ENCODE measurements at regions not wholly inside any gene's neighbourhood (a gene's known extent, or its start where the extent isn't known, plus 50 kb on each side); places are given as distances from the start of the nearest gene placed in this dataset.

DNA sequence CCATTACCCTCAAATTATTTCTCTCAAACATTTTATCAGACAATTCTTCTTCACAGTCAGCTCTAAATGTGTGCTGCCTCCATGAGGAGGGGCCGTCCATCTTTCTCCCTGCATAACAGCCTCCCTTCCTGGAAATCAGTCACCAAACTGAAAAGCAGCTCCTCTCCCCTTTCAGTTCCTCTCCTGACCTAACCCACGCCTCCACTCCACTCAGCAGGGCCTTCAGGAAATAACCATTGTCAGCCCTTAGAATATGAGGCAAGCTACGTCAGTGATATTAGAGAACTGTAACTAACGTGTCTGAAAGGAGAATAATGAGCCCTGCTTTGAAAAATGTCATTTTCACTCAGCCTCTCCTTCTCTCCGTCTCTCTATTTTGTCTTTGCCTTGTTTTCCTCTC lies 116.2 kb downstream of the OLFM4 start:
- no peak for DNase-seq (ENCODE audit: low read depth)

DNA sequence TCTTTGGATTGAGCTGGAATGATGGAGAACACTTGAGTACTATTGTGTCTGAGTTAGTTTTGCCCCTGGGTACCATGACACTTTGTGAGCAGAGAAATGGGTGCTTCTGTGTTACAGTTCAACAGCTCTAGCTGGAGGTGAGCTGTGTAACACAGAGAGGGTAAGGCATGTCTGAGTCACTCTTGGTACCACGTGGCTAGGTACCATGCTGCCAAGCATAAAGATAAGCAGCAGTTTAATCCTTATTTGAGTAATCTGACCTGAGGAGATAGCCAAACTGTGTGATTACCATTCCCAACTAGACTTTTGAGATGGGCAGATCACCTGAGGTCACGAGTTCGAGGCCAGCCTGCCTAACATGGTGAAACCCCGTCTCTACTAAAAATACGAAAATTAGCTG lies 122.0 kb downstream of the OLFM4 start:
- peak; percentile 9 for DNase-seq (ENCODE audit: low read depth)

DNA sequence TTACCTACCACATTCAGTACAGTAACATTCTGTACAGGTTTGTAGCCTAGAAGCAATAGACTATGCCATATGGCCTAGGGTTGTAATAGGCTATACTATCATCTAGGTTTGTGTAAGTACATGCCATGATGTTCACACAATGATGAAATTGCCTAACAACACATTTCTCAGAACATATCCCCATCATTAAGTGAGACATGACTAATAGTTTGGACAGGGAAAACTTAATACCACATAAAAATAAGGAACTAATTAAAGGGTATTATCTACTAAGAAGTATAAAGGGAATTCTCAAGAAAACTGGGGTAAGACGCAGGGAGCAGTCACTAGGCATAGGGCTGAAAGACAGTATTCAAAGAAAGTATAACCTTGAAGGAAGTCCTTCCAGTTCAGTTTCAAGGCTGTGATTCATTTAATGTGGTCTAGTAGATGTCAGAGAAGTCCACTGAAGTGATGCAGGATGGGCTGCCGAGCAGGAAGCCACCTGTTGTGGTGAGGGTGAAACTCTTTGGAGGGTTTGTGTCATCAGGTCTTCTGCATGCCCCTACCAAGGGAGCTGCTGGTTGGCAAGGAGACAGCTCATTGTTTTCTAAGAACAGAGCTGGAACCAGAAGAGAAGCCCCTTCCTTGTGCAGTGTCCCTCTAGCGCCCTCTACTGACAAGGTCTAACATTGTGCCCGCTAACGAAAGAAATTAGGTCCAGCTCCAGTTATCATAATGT lies 122.9 kb downstream of the OLFM4 start:
- DNase-seq (ENCODE audit: low read depth): peak; percentile 6

DNA sequence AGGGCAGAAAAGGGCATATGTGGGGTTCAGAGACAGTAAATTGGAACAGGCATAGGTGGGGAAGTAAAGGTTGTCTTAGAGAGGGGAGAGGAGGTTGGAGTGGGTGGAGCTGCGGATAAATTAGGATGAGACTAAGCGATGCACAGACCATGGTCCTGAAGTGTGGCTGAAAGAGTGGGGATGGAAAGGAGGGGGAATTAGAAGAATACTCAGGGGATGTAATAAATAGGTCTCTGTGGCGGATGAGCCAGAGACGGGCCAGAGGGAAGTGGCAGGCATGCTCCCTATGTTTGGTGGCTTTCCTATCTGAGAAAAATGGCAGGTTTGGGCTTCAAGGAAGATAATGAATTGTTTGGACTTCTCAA lies 123.4 kb downstream of the OLFM4 start:
- DNase-seq (ENCODE audit: low read depth): no peak

DNA sequence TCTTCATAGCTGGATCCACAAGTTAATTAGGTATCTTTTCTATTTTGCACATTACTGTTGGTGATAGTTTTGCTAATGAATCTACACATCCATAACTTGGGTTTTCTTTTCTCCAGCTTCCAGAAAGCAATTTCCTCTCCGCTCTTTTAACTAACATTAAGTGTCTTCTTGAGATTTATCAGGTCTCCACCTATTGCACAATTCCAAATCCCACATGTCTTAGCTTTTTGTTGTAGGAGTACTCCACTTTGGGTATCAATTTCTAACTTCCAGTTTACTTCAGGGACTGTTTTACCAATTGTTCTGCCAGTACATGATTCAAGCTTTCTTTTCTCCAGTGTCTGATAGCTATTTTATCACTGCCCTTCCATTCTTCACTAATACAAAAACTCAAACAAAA lies 129.6 kb downstream of the OLFM4 start:
- DNase-seq (ENCODE audit: low read depth): no peak

DNA sequence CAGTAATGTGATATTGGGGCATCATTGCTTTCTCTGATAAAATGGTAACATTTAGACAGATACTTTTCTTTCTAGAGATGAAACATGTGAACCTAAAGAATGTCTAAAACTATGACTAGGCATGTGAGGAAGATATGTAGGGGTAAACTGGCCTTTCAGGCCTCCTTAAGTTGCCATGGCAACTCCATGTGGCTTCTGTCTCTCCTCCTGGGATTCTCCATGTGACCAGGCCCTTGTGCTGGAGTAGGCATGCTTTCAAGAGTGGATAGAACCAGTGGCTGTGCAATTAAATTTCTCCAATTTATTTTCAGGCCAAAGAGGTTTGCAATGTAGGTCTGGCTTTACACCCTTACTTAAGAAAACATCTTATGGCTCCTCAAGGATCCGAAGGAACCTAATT lies 130.8 kb downstream of the OLFM4 start:
- no peak for DNase-seq (ENCODE audit: low read depth)

DNA sequence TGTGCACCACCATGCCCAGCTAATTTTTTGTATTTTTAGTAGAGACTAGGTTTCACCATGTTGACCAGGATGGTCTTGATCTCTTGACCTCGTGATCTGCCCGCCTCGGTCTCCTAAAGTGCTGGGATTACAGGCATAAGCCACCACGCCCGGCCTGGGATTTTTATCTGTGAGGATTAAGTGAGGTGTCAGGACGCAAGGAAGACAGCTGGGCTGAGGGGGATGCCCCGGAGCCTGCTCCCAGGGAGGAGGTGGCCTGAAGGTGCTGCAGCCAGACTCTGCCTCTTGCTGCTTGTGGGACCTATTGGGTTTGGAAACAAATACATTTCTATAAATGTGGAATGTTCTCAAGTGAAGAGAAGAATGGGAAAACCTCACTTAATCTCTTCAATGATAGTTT lies 131.6 kb downstream of the OLFM4 start:
- no peak for DNase-seq (ENCODE audit: low read depth)

DNA sequence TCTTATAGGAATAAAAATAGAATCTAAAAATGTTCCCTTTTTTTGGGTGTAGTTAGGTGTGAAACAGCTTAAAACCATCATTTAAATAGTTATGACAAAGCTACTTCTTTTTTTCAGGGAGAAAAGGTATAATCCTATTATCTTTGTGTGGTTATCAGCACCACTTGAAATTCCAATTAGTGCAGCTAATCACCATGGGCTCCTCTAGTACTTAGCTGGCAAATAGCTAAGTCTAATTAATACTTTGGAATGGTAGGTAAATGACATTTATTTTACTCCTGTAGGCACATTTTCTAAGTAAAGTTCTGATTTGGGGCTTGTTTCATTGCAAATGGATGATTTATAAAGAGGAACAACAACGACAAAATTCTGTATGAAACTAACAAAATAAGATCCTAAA lies 132.6 kb downstream of the OLFM4 start:
- DNase-seq (ENCODE audit: low read depth): no peak

DNA sequence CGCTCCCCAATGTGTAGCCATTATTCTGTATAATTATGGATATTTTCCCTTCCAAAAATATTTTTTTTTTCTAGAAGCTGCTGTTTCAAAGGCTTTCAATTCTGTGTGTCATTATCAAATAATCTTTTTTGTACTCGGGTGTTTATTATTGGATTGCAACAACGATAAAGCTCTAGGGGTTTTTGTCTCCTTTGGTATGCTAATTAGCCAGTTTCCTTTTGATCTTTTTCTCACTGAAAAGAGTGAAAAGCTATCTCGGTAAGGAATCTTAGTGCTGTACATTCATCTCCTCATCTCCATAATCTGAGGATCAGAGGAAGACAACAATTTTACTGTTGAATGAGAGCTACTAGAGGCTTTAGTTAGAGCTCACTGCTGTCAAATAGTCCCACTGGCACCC lies 136.6 kb downstream of the OLFM4 start:
- DNase-seq (ENCODE audit: low read depth): no peak

DNA sequence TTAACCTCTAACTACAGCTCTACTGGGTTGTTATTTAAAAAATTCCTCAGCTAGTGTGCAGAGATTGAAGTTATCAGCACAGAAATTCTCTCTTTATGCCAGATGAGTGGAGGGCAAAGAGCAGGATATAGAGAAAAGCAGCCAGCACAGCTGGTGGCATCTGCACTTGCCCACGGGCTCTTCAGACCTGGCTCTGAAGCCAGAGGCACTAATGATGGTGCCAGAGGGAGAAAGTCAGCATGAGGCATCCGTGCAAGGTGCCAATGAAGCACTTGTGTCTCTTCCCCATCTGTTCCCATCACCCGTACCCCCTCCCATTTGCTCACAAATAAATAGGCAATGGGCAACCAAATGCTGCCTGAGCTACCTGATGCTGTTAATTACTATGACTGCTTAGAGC lies 138.9 kb downstream of the OLFM4 start:
- DNase-seq (ENCODE audit: low read depth): no peak

DNA sequence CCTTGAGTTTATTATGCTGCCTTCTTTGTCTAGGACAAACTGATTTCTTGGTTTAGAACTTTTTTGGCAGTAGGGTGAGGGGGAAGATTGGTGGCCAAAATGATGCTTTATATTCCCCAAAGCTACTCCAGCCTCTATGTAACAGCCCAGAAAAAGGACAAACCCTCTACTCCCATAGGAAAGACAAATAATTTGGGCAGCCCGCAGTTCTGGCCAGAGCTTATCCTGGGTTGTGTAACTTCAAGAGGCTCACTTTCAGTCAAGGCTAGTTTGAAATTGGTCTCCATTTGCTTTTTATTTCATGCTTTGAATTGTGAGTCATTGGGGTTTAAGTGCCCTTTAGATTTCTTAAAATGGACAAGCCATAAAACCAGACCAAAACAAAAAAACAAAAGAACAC lies 142.3 kb downstream of the OLFM4 start:
- no peak for DNase-seq (ENCODE audit: low read depth)

DNA sequence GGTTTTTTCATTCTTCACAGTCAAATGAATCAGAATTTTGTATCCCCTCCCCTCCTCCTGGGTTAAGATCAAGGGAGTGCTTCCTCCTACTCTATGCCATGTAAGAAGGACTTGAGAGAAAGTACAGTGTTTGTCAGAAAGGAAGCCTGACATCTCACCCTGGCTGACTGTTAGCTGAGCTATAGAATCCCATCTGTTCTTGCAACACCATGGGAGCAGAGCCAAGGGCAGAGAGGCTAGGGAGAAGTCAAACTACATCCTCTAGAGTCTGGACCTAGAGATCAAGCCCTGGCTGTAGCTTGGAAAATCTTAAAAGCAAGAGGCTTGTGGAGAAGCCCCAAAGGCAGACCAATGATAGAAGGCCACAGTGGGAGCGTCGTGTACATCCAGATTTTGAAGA lies 145.9 kb downstream of the OLFM4 start:
- no peak for DNase-seq (ENCODE audit: low read depth)

DNA sequence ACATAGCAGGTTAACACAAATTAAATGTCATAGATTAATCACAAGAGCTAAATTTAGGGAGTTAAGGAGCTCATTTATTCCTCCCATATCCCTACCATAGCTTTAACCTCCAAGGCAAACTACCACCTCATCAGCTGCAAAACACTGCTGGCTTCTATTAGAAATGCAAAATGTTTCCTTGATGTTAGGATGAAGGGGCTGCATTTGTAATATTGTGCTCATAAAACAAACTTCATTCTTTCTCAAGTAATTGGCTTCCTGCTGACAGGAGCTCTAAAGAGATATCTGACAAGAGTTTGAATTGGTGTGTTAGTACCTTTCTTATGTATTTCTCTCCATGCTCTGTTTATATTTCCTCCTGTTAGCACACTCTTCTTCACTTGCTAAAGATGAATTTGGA lies 152.1 kb downstream of the OLFM4 start:
- no peak for DNase-seq (ENCODE audit: low read depth)

DNA sequence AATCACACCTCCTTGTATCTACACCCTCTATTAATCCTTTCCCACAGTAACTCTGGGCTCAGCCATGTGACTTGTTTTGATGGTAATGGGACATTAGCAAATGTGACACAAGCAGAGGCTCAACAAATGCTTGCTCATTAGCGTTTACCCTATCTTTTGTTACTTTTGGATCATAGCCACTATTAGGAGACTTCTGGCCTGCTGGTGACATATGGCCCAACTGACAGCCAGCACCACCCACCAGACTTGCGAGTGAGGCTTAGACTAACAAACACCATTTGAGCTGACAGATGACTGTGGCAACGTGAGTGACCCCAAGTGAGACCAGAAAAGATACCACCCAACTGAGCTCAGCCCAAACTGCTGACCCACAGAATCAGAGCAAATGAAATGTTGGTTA lies 154.1 kb downstream of the OLFM4 start:
- DNase-seq (ENCODE audit: low read depth): no peak

DNA sequence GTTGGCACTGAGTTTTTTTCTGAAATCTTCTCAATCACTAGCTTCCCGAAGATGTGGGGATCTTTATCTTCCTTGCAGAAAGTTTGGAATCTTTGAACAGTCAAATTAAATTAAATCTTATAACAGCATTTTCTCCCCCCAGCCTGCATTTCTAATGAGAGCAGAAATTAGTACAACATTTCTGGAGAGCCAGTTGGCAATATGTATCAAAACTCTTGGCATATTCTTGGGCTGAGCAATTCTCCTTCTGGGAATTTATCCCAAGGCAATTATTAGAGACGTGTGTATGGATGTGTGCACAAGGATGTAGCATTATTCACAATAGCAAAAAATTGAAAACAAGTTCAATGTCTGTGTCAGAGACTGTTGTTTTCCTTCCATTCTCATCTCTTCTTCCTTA lies 159.5 kb downstream of the OLFM4 start:
- DNase-seq (ENCODE audit: low read depth): no peak

DNA sequence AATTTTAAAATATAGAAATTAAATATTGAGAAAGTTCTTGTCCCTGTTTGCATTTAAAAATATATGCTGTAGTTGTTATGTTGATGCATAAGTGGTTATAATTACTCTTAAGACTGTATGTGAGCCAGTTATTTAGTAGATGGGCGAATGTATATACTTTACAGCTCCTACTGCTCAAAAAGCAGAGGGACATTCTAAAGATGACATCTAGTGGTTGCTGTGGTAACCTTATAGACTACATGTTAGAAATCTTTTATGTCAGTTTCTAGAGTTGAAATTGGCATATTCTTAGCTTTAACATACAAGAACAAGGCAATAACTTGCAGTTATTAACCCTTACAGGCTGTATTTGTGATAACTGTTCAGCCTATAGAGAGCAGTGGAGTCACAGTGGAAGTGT lies 160.5 kb downstream of the OLFM4 start:
- no peak for DNase-seq (ENCODE audit: low read depth)

DNA sequence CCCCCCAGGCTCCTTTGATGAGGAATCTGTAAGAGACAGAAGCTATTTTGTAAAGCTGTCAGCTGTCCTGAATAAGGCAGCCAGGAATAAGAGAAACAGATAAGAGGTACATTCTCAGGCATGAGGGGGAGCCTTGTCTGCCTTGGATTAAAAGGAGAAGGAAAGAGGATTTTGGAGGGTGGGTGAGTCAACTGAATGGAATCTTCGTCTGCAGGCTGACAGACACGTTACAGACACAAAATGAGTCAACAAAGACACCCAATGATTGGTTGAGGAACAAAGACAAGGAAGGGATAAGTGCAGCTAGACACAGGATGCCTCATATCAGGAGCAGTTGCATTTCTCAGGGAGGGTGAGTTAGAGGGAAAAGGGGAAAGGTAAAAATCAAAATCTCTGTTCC lies 162.5 kb downstream of the OLFM4 start:
- DNase-seq (ENCODE audit: low read depth): peak; percentile 6

DNA sequence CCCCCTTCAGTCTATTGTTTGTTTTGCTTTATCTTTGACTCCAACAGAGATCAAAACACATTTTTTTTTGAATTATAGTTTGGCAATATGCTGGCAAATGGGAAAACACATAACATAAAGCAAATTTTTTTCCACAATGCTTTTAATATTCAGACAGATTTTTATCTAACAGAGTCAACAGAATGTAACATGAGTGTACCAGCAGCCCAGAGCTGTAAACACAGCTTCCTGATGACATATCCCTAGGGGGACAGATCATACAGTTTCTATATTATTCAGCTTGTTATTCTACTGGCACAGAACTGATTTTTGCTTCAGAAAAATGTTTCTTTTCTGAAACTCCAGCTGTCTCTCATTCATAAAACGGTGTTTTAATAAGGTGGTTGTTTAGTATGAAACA lies 168.8 kb downstream of the OLFM4 start:
- DNase-seq (ENCODE audit: low read depth): no peak

DNA sequence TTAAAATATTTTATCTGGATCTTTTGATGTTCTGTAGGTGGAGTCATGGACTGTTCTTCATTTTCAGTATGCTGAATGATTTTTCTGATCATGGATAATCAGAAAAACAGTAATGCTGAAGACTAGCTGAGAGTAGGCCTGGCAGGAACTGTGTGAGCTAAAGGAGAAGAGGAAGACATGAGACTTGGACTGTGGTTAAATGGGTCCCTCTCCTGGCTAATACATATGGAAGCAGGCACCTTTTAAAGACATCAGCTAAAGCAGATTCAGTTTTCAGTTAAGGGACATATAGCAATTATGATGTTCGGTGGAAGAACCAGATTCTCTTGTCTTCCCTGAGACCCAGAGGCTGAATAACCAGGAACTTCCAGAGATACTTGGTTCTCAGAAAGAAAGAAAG lies 169.4 kb downstream of the OLFM4 start:
- no peak for DNase-seq (ENCODE audit: low read depth)

DNA sequence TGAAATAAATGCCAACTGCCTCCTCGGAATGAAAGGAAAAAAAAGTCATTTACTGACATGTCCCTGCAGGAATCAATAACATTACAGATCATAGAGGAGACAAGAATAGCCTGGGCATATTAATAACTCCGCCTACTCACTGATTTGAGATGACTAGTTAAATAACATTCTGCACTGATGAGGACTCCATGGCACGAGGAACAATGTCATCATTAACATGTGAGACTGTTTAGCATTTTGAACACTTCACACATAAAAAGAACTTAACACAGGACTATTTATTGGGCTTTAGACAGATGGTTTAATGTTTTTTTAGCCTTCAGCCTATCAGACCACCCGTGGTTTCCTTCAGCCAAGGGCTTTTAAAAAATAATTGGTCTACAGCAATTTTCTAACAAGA lies 170.1 kb downstream of the OLFM4 start:
- no peak for DNase-seq (ENCODE audit: low read depth)

DNA sequence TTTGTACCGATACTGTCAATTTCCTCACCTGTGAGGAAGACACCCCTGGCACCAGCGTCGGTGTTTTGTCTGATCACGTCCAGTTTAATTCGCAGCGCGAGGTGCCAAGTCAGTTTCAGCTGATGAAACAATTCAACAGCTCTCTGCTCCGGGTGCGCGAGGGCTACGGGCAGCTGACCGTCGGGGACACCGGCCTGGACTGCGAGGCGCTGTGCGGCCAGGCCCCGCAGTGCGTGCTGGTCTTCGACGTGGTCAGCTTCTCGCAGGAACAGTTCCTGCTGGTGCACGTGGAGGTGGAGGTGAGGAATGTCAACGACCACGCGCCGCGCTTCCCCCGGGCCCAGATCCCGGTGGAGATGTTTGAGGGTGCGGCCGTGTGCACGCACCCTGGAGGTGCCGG lies 171.5 kb downstream of the OLFM4 start:
- DNase-seq (ENCODE audit: low read depth): no peak

DNA sequence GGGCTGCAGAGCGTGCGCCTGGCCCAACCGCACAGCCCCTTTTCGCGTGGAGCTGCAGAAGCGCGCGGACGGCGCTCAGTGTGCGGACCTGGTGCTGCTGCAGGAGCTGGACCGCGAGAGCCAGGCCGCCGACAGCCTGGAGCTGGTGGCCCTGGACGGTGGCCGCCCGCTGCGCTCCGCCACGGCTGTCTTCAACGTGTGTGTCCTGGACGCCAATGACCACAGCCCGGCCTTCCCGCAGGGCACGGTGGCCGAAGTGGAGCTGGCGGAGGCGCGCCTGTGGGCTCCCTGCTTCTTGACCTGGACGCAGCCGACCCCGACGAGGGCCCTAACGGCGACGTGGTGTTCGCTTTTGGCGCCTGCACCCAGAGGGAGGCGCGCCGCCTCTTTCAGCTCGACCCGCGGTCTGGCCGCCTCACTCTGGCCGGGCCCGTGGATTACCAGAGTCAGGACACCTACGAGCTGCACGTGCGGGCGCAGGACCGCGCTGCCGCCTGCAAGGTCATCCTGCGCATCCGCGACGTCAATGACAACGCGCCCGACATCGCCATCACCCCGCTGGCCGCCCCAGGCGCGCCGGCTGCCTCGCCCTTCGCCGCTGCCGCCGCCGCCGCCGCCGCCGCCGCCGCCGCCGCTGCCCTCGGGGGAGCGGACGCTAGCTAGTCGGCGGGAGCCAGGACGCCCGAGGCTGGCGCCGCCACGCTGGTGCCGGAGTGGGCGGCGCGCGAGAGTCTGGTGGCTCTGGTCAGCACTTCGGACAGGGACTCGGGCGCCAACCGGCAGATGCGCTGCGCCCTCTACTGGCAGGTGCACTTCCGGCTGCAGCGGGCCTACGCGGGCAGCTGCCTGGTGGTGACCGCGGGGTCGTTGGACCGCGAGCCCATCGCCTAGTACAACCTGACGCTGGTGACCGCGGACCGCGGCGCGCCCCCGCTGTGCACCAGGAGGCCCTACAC lies 172.2 kb downstream of the OLFM4 start:
- DNase-seq (ENCODE audit: low read depth): no peak

DNA sequence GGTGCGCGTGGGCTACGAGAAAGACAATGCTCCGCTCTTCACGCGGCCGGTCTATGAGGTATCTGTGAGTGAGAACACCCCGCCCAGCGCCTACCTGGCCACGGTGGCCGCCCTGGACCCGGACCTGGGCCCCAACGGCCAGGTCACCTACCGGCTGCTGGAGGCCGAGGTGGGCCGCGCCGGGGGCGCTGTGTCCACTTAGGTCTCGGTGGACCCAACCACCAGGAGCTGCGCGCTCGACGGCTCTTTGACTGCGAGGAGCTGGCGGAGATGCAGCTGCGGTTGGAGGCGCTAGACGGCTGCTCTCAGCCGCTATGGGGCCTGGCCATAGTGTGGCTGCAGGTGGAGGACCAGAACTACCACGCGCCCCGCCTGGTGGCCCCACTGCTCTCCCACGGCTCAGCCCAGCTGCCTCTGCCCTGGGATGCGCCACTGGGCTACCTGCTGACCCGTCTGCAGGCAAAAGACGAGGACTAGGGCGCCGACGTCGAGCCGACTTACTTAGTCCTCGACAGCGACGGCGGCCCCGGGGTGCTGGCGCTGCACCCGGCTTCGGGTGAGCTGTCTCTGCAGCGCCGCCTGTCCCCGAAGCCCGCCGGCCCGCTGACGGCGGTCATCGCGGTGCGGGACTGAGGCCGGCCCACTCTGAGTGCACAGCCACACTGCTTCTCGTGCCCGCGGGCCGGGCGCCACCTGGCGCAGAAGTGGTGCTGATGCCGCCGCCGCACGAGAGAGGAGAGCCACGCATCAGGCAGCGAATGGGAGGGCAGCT lies 173.0 kb downstream of the OLFM4 start:
- no peak for DNase-seq (ENCODE audit: low read depth)

Measured in amniotic epithelial cell (primary cell).